C4-2B (cell line): ENCODE measurements at regions not wholly inside any gene's neighbourhood (a gene's known extent, or its start where the extent isn't known, plus 50 kb on each side); places are given as distances from the start of the nearest gene placed in this dataset.
"Not testable (repeated sequence)": the region's sequence is repeated elsewhere in the genome, so short reads cannot be mapped to it uniquely, and the experiment has no call there.

Experiments
- H3K27ac ChIP-seq: fragments of 450-650 bp; 2 replicates; pipeline ENCODE4 v1.5.1; 2017
- CTCF ChIP-seq: fragments of 450-650 bp; conservative IDR thresholded peaks from 2 replicates; pipeline ENCODE4 v1.5.1; 2017; ENCODE audit warnings: mild to moderate bottlenecking
- ZFX ChIP-seq: fragments of 450-650 bp; IDR thresholded peaks from 2 replicates; pipeline ENCODE4 v1.6.1; 2017

- no peak for TF ChIP-seq CTCF
- no peak for TF ChIP-seq ZFX
- no peak overlapping the region for H3K27ac ChIP-seq
These were observed 96.2 kb upstream of the GDNF start for GRCh38 chr5:37936091-37936490.

- H3K27ac ChIP-seq = no peak overlapping the region
- TF ChIP-seq ZFX = no peak
- no peak for TF ChIP-seq CTCF
These were observed 93.7 kb upstream of the GDNF start for GRCh38 chr5:37933576-37933975.

- no peak overlapping the region for H3K27ac ChIP-seq
- no peak for TF ChIP-seq ZFX
- TF ChIP-seq CTCF = no peak
These were observed 92.6 kb upstream of the GDNF start for GRCh38 chr5:37932450-37932849.

GRCh38 chr5:37931541-37931940 lies 91.7 kb upstream of the GDNF start:
- TF ChIP-seq CTCF = no peak
- TF ChIP-seq ZFX = no peak
- no peak overlapping the region for H3K27ac ChIP-seq

- TF ChIP-seq ZFX = no peak
- no peak for TF ChIP-seq CTCF
- H3K27ac ChIP-seq = no peak overlapping the region
These were observed 90.5 kb upstream of the GDNF start for GRCh38 chr5:37930350-37930749.

GRCh38 chr5:37929791-37930190 lies 90.0 kb upstream of the GDNF start:
- TF ChIP-seq ZFX (no peak), CTCF (no peak)
- no peak overlapping the region for H3K27ac ChIP-seq

- H3K27ac ChIP-seq = not testable (repeated sequence)
These were observed 87.9 kb upstream of the GDNF start for GRCh38 chr5:37927753-37928152.

GRCh38 chr5:37926732-37927131 lies 86.9 kb upstream of the GDNF start:
- H3K27ac ChIP-seq = no peak overlapping the region
- no peak for TF ChIP-seq CTCF
